ENCODE measurements at regions not wholly inside any gene's neighbourhood (a gene's known extent, or its start where the extent isn't known, plus 50 kb on each side); places are given as distances from the start of the nearest gene placed in this dataset.
"Not testable (repeated sequence)": the region's sequence is repeated elsewhere in the genome, so short reads cannot be mapped to it uniquely, and the experiment has no call there.

DNA sequence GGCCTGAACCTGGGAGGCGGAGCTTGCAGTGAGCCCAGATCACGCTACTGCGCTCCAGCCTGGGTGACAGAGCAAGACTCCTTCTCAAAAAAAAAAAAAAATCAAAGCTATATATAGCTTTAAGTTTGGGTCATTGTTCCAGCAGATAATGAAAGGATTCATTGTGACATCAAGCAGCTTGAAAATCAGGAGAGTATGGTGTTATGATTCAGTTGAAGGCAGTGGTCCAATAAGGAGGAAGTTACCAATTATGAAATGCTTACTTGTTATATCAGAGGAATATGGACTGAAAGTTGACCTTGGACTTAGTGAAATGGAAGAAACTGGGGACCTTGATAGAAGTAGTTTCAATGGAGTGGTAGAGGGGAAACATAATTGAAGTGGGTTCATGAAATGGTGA lies 140.4 kb upstream of the MAD2L1 start:
- intact Hi-C loops (cut with micrococcal nuclease) = no loop called here

- intact Hi-C loops (cut with micrococcal nuclease) = no loop called here
Measured at GRCh38 chr4:120202222-120202621, 135.6 kb upstream of the MAD2L1 start.

- intact Hi-C loops (cut with micrococcal nuclease) = not testable (repeated sequence)
Measured at GRCh38 chr4:120200573-120201110, 134.0 kb upstream of the MAD2L1 start.

DNA sequence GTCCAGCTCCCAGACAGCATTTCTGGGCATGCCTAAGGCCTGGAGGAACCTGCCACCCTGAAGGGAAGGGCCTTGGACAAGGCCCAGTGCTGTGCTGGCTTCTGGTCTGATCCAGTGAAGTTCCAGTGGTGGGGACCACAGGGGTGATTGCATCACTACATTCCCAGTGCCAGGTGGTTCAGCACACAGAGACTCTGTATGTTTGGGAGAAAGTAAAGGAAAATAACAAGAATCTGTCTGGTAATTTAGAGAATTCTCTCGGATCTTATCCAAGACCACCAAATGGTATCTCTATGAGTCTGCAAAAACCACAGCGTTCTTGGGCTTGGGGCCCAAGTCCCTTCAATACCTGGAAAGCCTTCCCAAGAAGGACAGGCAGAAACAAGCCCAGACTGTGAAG lies 131.8 kb upstream of the MAD2L1 start:
- intact Hi-C loops (cut with micrococcal nuclease) = no loop called here

DNA sequence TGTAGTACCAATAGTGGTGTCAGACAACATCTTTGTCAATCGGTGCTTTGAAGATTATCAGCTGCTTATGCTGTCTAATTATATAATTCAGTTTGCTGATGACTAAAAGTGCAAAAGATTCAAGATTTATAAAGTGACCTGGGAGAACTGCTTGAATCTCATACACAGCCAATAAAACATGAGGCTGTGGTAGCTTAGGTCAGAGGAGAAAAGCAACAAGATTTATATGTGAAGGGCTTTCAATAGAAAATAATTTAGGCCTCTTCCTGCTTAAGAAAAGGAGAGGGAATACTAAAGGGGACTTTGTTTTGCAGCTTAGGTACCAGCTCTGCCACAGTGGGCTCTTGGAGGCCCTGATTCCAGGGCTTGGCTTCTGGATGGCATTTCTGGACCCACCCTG lies 111.0 kb upstream of the MAD2L1 start:
- intact Hi-C loops (cut with micrococcal nuclease) = no loop called here

DNA sequence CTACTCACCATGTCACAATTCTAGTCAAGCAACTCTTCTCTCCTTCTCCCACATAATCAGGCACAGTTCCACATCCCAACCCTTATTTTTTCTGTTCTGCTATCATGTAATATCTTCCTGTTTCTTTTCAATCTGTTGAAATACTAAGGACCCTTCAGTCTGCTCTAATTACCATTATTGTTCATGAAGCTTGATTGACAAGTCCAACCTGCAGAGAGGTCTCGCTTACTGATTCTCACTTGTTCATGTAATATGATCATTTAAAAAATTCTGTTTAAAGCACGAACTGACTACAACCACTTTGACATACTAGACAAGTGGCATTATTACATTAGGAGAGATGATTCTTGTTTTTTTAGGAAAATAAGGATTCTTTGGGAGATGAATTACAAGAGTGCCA lies 108.6 kb upstream of the MAD2L1 start:
- intact Hi-C loops (cut with micrococcal nuclease) = no loop called here

DNA sequence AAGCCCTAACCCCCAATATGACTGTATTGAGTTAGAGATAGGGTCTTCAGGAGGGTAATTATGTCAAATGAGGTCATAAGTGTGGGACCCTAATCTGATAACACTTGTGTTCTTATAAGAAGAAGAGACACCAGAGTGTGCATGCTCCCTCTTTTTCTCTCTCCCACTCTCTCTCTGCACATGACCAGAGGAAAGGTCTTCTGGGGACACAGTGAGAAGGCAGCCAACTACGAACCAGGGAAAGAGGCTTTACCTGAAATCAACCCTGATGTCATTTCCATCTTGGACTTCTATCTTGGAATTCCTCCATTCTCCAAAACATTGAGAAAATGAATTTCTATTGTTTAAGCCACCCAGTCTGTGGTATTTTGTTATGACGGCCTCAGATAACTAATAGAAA lies 97.2 kb upstream of the MAD2L1 start:
- intact Hi-C loops (cut with micrococcal nuclease) = no loop called here

DNA sequence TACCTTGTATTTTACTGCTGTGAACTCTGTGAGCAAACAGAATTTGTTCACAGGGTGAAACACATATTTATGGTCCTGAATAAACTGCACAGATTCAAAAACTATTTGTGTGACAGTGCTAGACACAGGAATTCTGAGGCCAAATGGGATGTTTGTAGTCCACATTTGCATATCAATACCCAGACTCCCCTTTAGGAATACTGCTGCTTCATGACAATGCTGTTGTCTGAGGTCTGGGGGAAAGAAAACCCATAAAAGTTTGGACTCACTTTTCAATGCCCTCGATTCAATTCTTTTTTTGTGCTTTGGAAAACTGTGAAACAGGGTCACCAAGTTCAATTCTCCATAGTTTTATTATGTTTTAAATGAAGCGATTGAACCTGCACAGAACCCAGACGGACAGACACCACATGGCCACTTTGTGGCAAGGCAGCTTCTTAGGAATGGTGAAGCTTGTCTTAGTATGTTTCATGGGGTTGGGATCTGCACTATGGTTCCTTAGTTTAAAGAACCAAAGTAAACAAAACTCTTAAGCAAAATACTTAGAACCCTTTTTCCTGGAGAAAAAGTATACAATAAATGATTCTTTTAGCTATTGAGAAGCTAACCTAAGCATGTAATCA lies 92.3 kb upstream of the MAD2L1 start:
- intact Hi-C loops (cut with micrococcal nuclease) = loop anchor here (5.0 kb wide), 3 partner anchors 953 to 1568 kb away; no protein-coding TSS in a partner anchor

GRCh38 chr4:120158046-120158445 lies 91.4 kb upstream of the MAD2L1 start:
- intact Hi-C loops (cut with micrococcal nuclease) = loop anchor here (5.0 kb wide), 3 partner anchors 954 to 1569 kb away; no protein-coding TSS in a partner anchor

GRCh38 chr4:120156120-120156718 lies 89.6 kb upstream of the MAD2L1 start:
- intact Hi-C loops (cut with micrococcal nuclease) = loop anchor here (2.0 to 5.0 kb wide), 5 partner anchors 85 to 1571 kb away; no protein-coding TSS in a partner anchor

- intact Hi-C loops (cut with micrococcal nuclease) = loop anchor here (5.0 kb wide), 3 partner anchors 957 to 1572 kb away; no protein-coding TSS in a partner anchor
Measured at GRCh38 chr4:120155287-120155686, 88.6 kb upstream of the MAD2L1 start.

DNA sequence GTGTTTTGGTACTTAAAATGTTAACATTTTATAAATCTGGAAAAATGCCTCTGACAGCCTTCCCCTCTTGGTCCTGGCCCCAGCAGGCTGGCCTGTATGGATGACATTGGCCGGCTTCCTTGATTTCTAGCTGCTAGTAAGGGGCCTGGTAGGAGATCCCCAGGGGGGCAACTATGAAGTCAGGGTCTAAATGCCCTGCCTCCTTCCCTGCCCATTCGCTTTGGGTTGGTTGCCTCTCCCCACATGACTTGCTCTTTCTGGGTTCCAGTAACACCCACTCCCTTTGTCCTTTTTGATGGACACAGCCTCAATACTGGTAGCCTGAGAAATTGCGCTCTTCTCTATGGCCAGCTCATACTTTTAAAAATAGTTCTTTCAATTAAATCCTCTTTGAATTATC lies 78.0 kb upstream of the MAD2L1 start:
- intact Hi-C loops (cut with micrococcal nuclease) = no loop called here

GRCh38 chr4:120144041-120144440 lies 77.4 kb upstream of the MAD2L1 start:
- intact Hi-C loops (cut with micrococcal nuclease) = no loop called here

DNA sequence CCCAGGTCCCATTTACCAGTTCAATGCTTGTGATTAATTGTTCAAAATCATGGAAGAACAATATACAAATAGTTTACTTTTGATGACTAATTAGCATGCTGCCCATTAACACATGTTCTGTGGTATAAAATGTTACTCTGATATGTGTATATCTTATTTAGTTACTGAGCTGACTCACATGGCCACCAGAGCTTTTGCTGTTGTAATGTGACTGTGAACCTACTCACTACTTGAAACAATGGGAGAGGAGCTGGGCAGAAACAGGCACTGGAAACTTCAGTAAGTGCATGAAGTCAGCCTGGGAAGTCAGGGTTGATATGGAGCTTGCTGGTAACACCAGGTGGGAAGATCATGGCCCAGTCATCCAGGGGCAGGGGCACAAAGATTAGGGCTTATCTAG lies 72.7 kb upstream of the MAD2L1 start:
- intact Hi-C loops (cut with micrococcal nuclease) = no loop called here

GRCh38 chr4:120132935-120133334 lies 66.3 kb upstream of the MAD2L1 start:
- intact Hi-C loops (cut with micrococcal nuclease) = no loop called here

GRCh38 chr4:120130786-120131185 lies 64.1 kb upstream of the MAD2L1 start:
- intact Hi-C loops (cut with micrococcal nuclease) = no loop called here

All from T-helper 2 cell treated with Interferon-gamma antibody and Interleukin-4, amounts not matched to agents 100 ng/mL and 5 ng/mL, for 36 hours (primary cell).